Tibial nerve (tissue), 4 donors: ENCODE measurements at regions not wholly inside any gene's neighbourhood (a gene's known extent, or its start where the extent isn't known, plus 50 kb on each side); places are given as distances from the start of the nearest gene placed in this dataset.

Experiments used
- EP300 ChIP-seq, 2 donors: sonication (generic); formaldehyde crosslinking; IDR thresholded peaks; one replicate each; pipeline ENCODE4 v1.6.1; 2017; ENCODE audit warnings: antibody characterized with exemption in 2 of 2, mild to moderate bottlenecking in 1 of 2
- POLR2A ChIP-seq, 2 donors: fragments of 450-650 bp; IDR thresholded peaks; one replicate each; pipeline ENCODE4 v1.6.1; 2017; ENCODE audit warnings: antibody characterized with exemption in 2 of 2, mild to moderate bottlenecking in 2 of 2, moderate library complexity in 2 of 2
- TF ChIP-seq, protein P1 (sequence below), 5 experiments: fragments of 200-600 bp in 3 of 5; fragments of 450-650 bp in 2 of 5; sonication (generic) in 3 of 5; IDR thresholded peaks; one replicate each; pipeline ENCODE4 v1.5.1; 2016 to 2019; ENCODE audit warnings: antibody characterized with exemption in 5 of 5, mild to moderate bottlenecking in 3 of 5, moderate library complexity in 2 of 5

DNA sequence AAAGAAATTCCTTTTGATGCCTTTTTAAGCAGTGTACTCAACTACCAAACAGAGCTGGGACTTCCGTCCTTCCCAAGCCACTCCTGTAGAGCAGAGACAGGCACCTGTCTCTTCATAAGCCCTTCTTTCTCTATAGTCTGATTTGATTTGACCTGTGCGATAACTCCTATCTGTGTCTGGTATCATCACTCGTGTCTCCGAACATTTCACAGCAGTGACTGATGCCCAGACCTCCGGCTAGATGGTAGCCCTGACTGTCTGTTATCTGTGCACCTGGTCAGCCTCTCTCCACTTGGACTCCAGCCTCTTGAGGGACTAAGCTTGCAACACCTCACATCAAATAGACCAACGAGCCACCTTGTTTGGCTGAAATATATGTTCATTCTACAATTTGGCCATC, 316.2 kb upstream of the ZNF507 start:
- TF ChIP-seq POLR2A (IDR thresholded peaks at IDR 0.05), result no peak
- TF ChIP-seq, protein P1, sequence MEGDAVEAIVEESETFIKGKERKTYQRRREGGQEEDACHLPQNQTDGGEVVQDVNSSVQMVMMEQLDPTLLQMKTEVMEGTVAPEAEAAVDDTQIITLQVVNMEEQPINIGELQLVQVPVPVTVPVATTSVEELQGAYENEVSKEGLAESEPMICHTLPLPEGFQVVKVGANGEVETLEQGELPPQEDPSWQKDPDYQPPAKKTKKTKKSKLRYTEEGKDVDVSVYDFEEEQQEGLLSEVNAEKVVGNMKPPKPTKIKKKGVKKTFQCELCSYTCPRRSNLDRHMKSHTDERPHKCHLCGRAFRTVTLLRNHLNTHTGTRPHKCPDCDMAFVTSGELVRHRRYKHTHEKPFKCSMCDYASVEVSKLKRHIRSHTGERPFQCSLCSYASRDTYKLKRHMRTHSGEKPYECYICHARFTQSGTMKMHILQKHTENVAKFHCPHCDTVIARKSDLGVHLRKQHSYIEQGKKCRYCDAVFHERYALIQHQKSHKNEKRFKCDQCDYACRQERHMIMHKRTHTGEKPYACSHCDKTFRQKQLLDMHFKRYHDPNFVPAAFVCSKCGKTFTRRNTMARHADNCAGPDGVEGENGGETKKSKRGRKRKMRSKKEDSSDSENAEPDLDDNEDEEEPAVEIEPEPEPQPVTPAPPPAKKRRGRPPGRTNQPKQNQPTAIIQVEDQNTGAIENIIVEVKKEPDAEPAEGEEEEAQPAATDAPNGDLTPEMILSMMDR (IDR thresholded peaks at IDR 0.05), result no peak
- no peak for TF ChIP-seq EP300 (IDR thresholded peaks at IDR 0.05)
